ENCODE measurements at regions not wholly inside any gene's neighbourhood (a gene's known extent, or its start where the extent isn't known, plus 50 kb on each side); places are given as distances from the start of the nearest gene placed in this dataset.
"Not testable (repeated sequence)": the region's sequence is repeated elsewhere in the genome, so short reads cannot be mapped to it uniquely, and the experiment has no call there.

GRCh38 chr11:29447821-29448220 lies 569.0 kb downstream of the KCNA4 start:
- Mint-ChIP-seq H3K27me3 (no peaks in the 10 kb centered on the region), H3K9me3 (peaks cover 4% of the 10 kb centered on the region), H3K4me1 (ENCODE audit: low read depth) (no peaks in the 10 kb centered on the region), H3K36me3 (ENCODE audit: low read depth) (no peaks in the 10 kb centered on the region), H3K27ac (no peak overlapping the region), H3K4me3 (no peak overlapping the region)
- no peak for TF ChIP-seq CTCF (IDR thresholded peaks at IDR 0.05)
- DNase-seq (no peak), ATAC-seq (ENCODE audit: poor library complexity) (no peak)
- ChIA-PET CTCF (no interaction called here), POLR2A (no interaction called here)
- H3K9me3 ChIP-seq (ENCODE audit: control insufficient read depth in 1 of 2, insufficient read depth in 1 of 2, low read length in 2 of 2): peaks cover 0 to 7% of the 10 kb centered on the region in 2 experiments
- no peak overlapping the region for H3K27ac ChIP-seq (ENCODE audit: low read depth in 1 of 2, low read length in 2 of 2)
- no peak overlapping the region for H3K4me3 ChIP-seq (ENCODE audit: low read length)
- H3K4me1 ChIP-seq (ENCODE audit: insufficient read depth, low read length): no peaks in the 10 kb centered on the region
- H3K36me3 ChIP-seq (ENCODE audit: insufficient read depth, low read length): no peaks in the 10 kb centered on the region
- intact Hi-C loops (cut with DNase I, micrococcal nuclease): no loop called here
- H3K27me3 ChIP-seq (ENCODE audit: control insufficient read depth in 1 of 2, insufficient read depth in 2 of 2, low read length in 2 of 2): no peaks in the 10 kb centered on the region

- Mint-ChIP-seq H3K27ac (no peak overlapping the region), H3K4me1 (ENCODE audit: low read depth) (no peaks in the 10 kb centered on the region), H3K4me3 (no peak overlapping the region), H3K36me3 (ENCODE audit: low read depth) (no peaks in the 10 kb centered on the region), H3K9me3 (peaks cover 2% of the 10 kb centered on the region), H3K27me3 (no peaks in the 10 kb centered on the region)
- no peaks in the 10 kb centered on the region for H3K4me1 ChIP-seq (ENCODE audit: insufficient read depth, low read length)
- H3K9me3 ChIP-seq (ENCODE audit: control insufficient read depth in 1 of 2, insufficient read depth in 1 of 2, low read length in 2 of 2): peaks cover 0 to 11% of the 10 kb centered on the region in 2 experiments
- H3K4me3 ChIP-seq (ENCODE audit: low read length): no peak overlapping the region
- no peaks in the 10 kb centered on the region for H3K36me3 ChIP-seq (ENCODE audit: insufficient read depth, low read length)
- no peak for ATAC-seq (ENCODE audit: poor library complexity)
- no peak for DNase-seq
- intact Hi-C loops (cut with DNase I, micrococcal nuclease): no loop called here
- TF ChIP-seq CTCF (IDR thresholded peaks at IDR 0.05): no peak
- H3K27me3 ChIP-seq (ENCODE audit: control insufficient read depth in 1 of 2, insufficient read depth in 2 of 2, low read length in 2 of 2): no peaks in the 10 kb centered on the region
- ChIA-PET POLR2A (no interaction called here), CTCF (no interaction called here)
- H3K27ac ChIP-seq (ENCODE audit: low read depth in 1 of 2, low read length in 2 of 2): no peak overlapping the region
Observed at GRCh38 chr11:29446132-29446531, 570.7 kb downstream of the KCNA4 start.

- H3K36me3 Mint-ChIP-seq (ENCODE audit: low read depth); H3K27ac ChIP-seq (ENCODE audit: low read depth in 1 of 2, low read length in 2 of 2); POLR2A ChIA-PET; H3K9me3 Mint-ChIP-seq; H3K4me3 Mint-ChIP-seq; H3K4me1 Mint-ChIP-seq (ENCODE audit: low read depth); H3K27me3 Mint-ChIP-seq; ATAC-seq (ENCODE audit: poor library complexity); H3K4me1 ChIP-seq (ENCODE audit: insufficient read depth, low read length); H3K4me3 ChIP-seq (ENCODE audit: low read length); H3K36me3 ChIP-seq (ENCODE audit: insufficient read depth, low read length); intact Hi-C loops (cut with DNase I, micrococcal nuclease); H3K27ac Mint-ChIP-seq; DNase-seq; CTCF ChIA-PET; H3K27me3 ChIP-seq (ENCODE audit: control insufficient read depth in 1 of 2, insufficient read depth in 2 of 2, low read length in 2 of 2): not testable (repeated sequence)
- peaks cover 0 to 11% of the 10 kb centered on the region in 2 experiments for H3K9me3 ChIP-seq (ENCODE audit: control insufficient read depth in 1 of 2, insufficient read depth in 1 of 2, low read length in 2 of 2)
Observed at GRCh38 chr11:29445191-29445590, 571.6 kb downstream of the KCNA4 start.

- Mint-ChIP-seq H3K4me3 (no peak overlapping the region), H3K27me3 (no peaks in the 10 kb centered on the region), H3K36me3 (ENCODE audit: low read depth) (no peaks in the 10 kb centered on the region), H3K27ac (no peak overlapping the region), H3K9me3 (no peaks in the 10 kb centered on the region), H3K4me1 (ENCODE audit: low read depth) (no peaks in the 10 kb centered on the region)
- ChIA-PET POLR2A (no interaction called here), CTCF (no interaction called here)
- no peak overlapping the region for H3K4me3 ChIP-seq (ENCODE audit: low read length)
- intact Hi-C loops (cut with DNase I, micrococcal nuclease): no loop called here
- TF ChIP-seq CTCF (IDR thresholded peaks at IDR 0.05): no peak
- H3K27me3 ChIP-seq (ENCODE audit: control insufficient read depth in 1 of 2, insufficient read depth in 2 of 2, low read length in 2 of 2): no peaks in the 10 kb centered on the region
- H3K4me1 ChIP-seq (ENCODE audit: insufficient read depth, low read length): no peaks in the 10 kb centered on the region
- no peaks in the 10 kb centered on the region for H3K36me3 ChIP-seq (ENCODE audit: insufficient read depth, low read length)
- ATAC-seq (ENCODE audit: poor library complexity) (no peak), DNase-seq (no peak)
- peaks cover 0 to 4% of the 10 kb centered on the region in 2 experiments for H3K9me3 ChIP-seq (ENCODE audit: control insufficient read depth in 1 of 2, insufficient read depth in 1 of 2, low read length in 2 of 2)
- H3K27ac ChIP-seq (ENCODE audit: low read depth in 1 of 2, low read length in 2 of 2): no peak overlapping the region
Observed at GRCh38 chr11:29438815-29439214, 578.0 kb downstream of the KCNA4 start.

Data from CD4-positive, alpha-beta T cell (primary cell).